GM19238 (cell line): ENCODE measurements at regions not wholly inside any gene's neighbourhood (a gene's known extent, or its start where the extent isn't known, plus 50 kb on each side); places are given as distances from the start of the nearest gene placed in this dataset.
A peak's percentile ranks its signal among the peaks of the same experiment; 100 is the strongest.

Experiments used
- DNase-seq: peaks from one replicate; pipeline ENCODE4 v3.0.0; 2011; ENCODE audit warnings: low spot score; ENCODE audit not compliant: insufficient read length

GRCh38 chr13:31081316-31081715 is 80.4 kb downstream of the HSPH1 start:
- no peak for DNase-seq

DNA sequence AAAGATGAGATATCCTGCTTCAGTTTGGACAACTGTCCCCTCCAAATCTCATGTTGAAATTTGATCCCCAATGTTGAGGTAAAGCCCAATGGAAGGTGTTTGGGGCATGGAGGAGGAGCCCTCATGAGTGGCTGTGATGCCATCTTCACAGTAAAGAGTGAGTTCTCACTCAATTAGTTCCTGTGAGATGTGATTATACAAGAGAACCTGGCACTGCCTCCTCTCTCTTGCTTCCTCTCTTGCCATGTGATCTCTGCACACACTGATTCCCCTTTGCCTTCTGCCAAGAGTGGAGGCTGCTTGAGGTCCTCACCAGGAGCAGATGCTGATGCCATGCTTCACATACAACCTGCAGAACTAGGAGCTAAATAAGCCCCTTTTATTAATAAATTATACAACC is 86.9 kb downstream of the HSPH1 start:
- DNase-seq: no peak

DNA sequence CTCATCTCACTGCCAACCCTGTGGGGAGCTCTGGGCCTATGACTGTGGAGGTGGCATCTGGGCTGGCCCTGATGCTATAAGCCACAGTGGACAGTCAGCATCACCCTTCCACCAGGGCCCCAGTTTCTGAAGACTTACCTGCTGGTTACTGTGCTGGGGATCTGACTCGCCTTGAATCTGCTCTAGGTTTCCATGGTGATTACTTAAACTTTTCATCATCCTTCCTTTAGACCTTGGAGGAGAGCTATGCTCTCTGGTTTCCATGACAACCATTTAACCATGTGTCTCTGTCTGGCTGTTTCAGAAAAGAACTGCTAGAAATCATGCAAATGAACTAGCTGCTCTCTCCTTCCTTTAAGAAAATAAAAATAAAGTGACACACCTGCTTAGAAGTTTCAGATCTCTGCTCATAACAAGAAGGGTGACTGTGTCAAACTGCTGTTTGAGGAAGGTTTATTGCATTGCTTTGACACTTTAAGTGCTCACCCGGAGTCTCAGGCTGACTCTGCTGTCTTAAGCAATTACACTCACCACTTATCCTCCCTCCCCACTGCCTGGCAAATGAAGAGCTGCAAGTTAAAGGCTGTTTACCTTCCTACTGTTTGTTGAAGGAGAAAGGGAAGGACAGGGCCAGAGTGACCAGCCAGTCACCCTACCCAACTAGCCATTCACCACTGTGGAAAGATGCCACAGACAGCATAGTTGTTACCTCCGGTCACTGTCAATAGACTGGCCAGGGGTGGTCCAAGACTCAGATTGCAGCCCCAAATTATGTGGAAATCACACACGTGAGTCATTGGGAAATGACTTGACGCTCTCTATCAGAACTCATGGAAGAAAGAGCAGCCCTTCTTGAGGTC is 87.6 kb downstream of the HSPH1 start:
- peak; percentile 66 for DNase-seq

GRCh38 chr13:31072041-31072440 is 89.7 kb downstream of the HSPH1 start:
- DNase-seq: no peak

- no peak for DNase-seq
Observed at GRCh38 chr13:31069808-31070534, 91.7 kb downstream of the HSPH1 start.

GRCh38 chr13:31068119-31068423 is 93.6 kb downstream of the HSPH1 start:
- DNase-seq: no peak

GRCh38 chr13:31067416-31068118 is 94.1 kb downstream of the HSPH1 start:
- DNase-seq: no peak

- DNase-seq: no peak
Observed at GRCh38 chr13:31064636-31065035, 97.1 kb downstream of the HSPH1 start.

DNA sequence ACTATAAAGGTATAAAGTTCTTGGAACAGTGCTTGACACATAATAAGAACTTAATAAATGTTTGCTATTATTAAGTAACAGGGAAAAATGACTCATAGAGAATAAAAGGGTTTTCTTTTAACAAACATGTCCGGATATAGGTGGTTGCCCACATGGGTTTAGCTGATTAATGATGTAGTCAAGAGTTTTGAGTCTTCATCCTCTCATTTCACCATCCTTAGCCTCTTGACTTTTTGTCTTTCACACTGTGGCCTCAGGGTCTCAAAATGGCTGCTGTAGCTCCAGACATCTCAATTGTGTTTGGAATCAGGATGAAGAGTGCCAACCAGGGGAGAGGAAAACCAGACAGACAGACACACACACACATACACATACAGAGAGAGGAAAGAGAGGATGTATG is 97.9 kb downstream of the HSPH1 start:
- no peak for DNase-seq

DNA sequence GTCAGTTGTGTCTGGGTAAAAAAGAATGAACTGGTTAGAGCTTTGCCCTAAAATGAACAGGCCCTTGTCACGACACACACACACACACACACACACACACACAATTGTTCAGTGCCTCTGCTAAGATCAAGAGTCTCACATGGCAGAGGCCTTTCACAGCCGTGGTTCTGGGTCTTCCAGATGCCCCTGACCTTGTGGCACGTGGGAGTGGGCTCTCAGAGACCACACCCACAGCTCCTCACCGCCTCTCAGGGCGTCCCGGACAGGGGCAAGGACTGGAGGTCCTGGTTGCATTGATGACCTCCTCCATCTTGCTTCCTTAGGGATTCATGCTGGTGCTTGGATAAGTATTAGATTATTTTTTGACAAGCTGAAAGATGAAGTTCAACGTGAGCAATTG is 101.0 kb downstream of the HSPH1 start:
- no peak for DNase-seq

GRCh38 chr13:31060220-31060619 is 101.5 kb downstream of the HSPH1 start:
- no peak for DNase-seq

- DNase-seq: no peak
Observed at GRCh38 chr13:31057403-31058033, 104.2 kb downstream of the HSPH1 start.

GRCh38 chr13:31056644-31057271 is 104.9 kb downstream of the HSPH1 start:
- no peak for DNase-seq

DNA sequence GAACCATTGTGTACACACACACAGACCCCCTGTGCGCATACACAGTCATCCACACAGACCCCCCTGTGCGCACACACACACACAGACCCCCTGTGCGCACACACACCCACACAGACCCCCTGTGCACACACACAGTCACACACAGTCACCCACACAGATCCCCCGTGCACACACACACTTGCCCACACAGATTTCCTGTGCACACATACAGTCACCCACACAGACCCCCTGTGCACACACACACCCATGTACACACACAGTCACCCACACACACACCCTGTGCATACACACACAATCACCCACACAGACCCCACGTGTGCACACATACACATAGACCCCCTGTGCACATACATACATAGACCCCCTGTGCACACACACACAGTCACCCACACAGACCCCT is 106.1 kb downstream of the HSPH1 start:
- DNase-seq: no peak

- no peak for DNase-seq
Observed at GRCh38 chr13:31054632-31055031, 107.1 kb downstream of the HSPH1 start.

GRCh38 chr13:31053896-31054295 is 107.8 kb downstream of the HSPH1 start:
- no peak for DNase-seq

- DNase-seq: no peak
Observed at GRCh38 chr13:31053091-31053490, 108.6 kb downstream of the HSPH1 start.

- no peak for DNase-seq
Observed at GRCh38 chr13:31052478-31052877, 109.2 kb downstream of the HSPH1 start.

- DNase-seq: no peak
Observed at GRCh38 chr13:31051999-31052398, 109.7 kb downstream of the HSPH1 start.

- no peak for DNase-seq
Observed at GRCh38 chr13:31050486-31051400, 111.0 kb downstream of the HSPH1 start.
